Right kidney (tissue), 1 donor: ENCODE measurements at regions not wholly inside any gene's neighbourhood (a gene's known extent, or its start where the extent isn't known, plus 50 kb on each side); places are given as distances from the start of the nearest gene placed in this dataset.
"Not testable (repeated sequence)": the region's sequence is repeated elsewhere in the genome, so short reads cannot be mapped to it uniquely, and the experiment has no call there.

Experiments
- DNase-seq: peaks from one replicate; pipeline ENCODE4 v3.0.0-alpha.2; 2016

- DNase-seq, result not testable (repeated sequence)
Observed at GRCh38 chr13:54268013-54268695, 1239.5 kb downstream of the OLFM4 start.

DNA sequence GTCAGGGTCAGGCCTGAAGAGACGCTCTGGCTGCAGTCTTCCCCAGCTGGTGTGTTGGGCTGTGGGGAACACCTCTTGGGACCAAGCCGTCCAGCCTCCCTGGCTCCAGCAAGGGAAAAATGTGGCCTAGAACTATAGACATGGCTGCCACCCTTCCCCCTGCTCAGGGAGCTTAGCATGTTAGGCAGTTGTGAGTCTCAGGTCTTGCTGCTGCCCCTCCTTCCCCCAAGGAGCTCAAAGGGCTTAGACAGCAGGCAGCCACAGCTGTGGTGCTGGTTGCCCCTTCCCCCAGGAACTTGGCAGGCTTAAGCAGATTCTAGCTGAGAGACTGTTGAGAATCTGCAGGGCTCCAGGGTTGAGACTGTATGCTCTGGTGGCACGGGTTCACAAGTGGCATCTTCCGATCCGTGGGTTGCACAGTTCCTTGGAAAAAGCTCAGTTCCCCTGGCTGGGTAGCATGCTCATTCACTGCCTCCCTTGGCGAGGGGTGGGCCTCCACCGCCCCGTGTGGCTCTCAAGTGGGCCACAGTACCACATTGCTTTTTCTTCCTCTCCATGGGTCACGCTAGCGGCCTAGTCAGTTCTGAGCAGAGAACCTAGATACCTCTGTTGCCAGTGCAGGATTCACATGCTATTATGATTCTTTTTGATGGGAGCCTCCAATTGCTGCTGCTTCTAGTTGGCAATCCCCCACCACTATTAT, 1258.6 kb downstream of the OLFM4 start:
- DNase-seq, result no peak

- DNase-seq, result no peak
Observed at GRCh38 chr13:54301085-54301484, 1272.5 kb downstream of the OLFM4 start.

GRCh38 chr13:54305377-54305776, 1276.8 kb downstream of the OLFM4 start:
- DNase-seq, result no peak

GRCh38 chr13:54312885-54313284, 1284.3 kb downstream of the OLFM4 start:
- DNase-seq, result no peak

DNA sequence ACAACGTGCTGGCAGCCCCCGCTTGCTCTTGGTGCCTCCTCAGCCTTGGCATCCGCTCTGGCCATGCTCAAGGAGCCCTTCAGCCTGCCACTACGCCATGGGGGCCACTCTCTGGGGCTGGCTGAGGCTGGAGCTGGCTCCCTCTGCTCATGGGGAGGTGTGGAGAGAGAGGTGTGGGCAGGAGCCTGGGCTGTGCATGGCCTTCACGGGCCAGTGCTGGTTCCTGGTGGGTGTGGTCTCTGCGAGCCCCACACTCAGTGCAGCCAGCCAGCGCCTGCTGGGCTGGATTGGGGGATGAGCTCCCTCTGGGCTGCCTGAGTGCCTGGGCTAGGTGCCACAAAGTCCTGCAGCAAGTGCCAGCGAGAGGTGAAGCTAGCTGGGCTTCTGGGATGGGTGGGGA, 1289.1 kb downstream of the OLFM4 start:
- DNase-seq, result no peak

- DNase-seq, result no peak
Observed at GRCh38 chr13:54337540-54337939, 1308.9 kb downstream of the OLFM4 start.

- no peak for DNase-seq
Observed at GRCh38 chr13:54347531-54347930, 1318.9 kb downstream of the OLFM4 start.

DNA sequence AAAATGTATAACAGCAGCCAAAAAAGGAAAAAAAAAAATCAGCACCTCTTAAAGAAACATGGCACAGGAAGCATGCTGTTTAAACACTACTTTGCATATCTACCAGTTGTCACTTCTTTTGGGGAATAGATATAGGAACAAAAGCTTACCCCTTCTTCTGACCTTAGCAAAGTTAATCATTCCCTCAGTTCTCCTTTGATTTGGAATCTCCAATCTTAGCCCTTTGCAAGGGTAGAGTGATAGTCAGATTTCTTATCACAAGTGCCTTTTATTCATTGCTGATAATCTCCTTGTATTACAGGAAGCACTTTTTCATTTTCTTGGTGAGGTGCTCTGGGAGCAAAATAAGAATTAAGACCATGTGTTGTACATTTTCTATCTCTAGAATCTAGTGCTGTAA, 1327.6 kb downstream of the OLFM4 start:
- DNase-seq, result no peak

- DNase-seq, result no peak
Observed at GRCh38 chr13:54356849-54357248, 1328.2 kb downstream of the OLFM4 start.

GRCh38 chr13:54357284-54357933, 1328.8 kb downstream of the OLFM4 start:
- DNase-seq, result no peak

DNA sequence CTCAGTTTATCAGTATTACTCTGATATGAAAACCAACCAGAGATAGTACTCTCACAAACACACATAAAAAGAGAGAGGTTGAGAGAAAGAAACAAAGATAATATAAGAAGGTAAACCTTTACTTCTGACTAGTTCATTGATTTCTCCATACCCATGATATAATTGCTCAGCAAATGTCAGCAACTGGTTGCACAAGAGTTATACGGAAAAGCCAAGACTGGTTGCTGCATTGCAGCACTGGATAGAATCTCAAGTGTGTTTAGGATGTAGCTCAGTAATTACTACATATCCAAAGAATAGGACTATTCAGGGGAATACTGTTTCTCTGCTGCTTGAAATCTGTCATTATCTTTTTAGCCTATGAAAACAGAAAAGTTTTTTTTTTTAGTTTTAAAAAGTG, 1332.8 kb downstream of the OLFM4 start:
- no peak for DNase-seq

- no peak for DNase-seq
Observed at GRCh38 chr13:54366728-54367127, 1338.1 kb downstream of the OLFM4 start.

- no peak for DNase-seq
Observed at GRCh38 chr13:54367639-54368271, 1339.1 kb downstream of the OLFM4 start.

DNA sequence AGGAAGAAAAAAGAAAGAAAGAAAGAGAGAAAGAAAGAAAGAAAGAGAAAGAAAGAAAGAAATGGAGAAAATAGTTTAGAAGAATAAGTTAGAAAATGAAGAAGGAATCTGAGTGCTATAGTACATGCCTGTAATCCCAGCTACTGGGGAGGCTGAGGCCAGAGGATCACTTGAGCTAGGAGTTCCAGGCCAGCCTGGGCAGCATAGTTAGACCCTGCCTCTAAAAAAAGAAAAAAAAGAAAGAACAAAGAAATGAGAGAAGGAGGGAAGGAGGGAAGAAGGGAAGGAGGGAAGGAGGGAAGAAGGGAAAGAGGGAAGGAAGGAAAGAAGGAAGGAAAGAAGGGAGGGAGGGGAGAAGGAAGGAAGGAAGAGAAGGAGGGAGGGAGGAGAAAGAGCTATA, 1339.8 kb downstream of the OLFM4 start:
- DNase-seq, result no peak

- DNase-seq, result no peak
Observed at GRCh38 chr13:54373211-54373610, 1344.6 kb downstream of the OLFM4 start.

DNA sequence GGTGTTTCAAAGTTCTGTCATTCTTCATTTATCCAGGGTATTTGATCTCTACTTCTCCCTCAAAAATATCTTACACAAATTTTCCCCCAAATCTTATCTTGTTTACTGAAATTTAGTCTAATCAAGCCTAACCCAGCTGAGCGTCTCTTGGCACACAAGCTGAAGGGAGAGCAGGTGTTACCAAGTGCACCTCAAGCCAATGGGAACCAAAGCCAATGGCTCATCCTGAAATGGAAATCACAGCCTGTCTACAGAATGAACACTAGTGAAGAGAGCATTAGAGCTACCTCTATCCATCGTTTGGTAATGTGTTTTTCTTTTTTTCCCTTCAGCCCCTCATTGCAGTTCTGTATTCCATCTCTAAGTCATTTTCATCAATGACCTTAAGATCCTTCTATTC, 1350.8 kb downstream of the OLFM4 start:
- no peak for DNase-seq

DNA sequence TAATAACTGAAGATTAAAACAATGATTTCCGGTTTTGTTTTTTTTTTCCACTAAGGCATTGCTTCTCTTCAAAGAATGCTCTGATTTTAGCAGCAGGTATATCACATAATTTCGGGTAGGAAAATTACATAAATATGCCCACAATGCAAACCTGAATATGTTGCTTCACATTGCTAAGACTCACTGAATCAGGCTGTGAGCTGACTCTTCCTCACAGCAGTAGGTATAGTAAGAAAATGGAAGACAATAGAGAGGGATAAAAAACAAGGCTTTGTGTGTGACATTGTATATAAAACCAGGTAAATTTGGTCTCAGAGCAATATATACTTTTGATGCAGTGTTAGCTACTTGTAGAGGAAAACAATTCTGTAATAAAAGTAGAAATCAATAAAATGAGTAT, 1355.0 kb downstream of the OLFM4 start:
- no peak for DNase-seq

DNA sequence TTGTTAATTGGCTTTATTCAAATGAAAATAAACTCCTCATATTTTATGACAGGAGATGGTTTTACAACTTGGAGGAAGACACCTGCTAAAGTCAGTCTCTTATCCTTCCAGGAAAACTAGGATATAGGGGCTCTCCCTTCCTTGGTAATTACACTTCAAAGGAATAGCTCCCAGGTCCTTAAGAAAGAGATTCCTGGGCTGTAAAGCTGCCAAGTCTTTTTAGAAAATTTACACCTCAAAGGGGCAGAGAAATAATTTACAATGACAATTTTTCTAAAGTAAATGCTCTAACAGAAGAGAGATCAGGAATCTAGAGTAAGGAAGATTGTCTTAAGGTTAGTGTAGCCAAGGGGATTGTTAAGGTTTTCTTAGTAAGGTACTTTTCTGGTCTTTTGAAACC, 1359.0 kb downstream of the OLFM4 start:
- DNase-seq, result no peak

GRCh38 chr13:54390841-54391240, 1362.2 kb downstream of the OLFM4 start:
- no peak for DNase-seq

GRCh38 chr13:54394085-54394700, 1365.6 kb downstream of the OLFM4 start:
- DNase-seq, result no peak

- DNase-seq, result no peak
Observed at GRCh38 chr13:54394908-54395307, 1366.3 kb downstream of the OLFM4 start.

- DNase-seq, result no peak
Observed at GRCh38 chr13:54402495-54402894, 1373.9 kb downstream of the OLFM4 start.
